H9 (cell line): ENCODE measurements at regions not wholly inside any gene's neighbourhood (a gene's known extent, or its start where the extent isn't known, plus 50 kb on each side); places are given as distances from the start of the nearest gene placed in this dataset.

Experiments
- DNase-seq: peaks from one replicate; pipeline ENCODE4 v3.0.0-alpha.2; 2017
- H2AFZ ChIP-seq: one replicate; pipeline ENCODE4 v1.6.1; 2013; ENCODE audit warnings: mild to moderate bottlenecking, low read length, control low read depth, moderate library complexity
- H2AK5ac ChIP-seq: 2 replicates; pipeline ENCODE4 v1.6.1; 2013; ENCODE audit warnings: low read length, control low read depth, mixed read lengths; ENCODE audit not compliant: insufficient read length
- H2BK120ac ChIP-seq: one replicate; pipeline ENCODE4 v1.6.1; 2013; ENCODE audit warnings: low read depth, mild to moderate bottlenecking, low read length, control low read depth, inconsistent platforms; ENCODE audit not compliant: poor library complexity, severe bottlenecking
- H2BK12ac ChIP-seq: 2 replicates; pipeline ENCODE4 v1.6.1; 2013; ENCODE audit warnings: low read length, control low read depth, mixed read lengths, low read depth; ENCODE audit not compliant: insufficient read length
- H2BK15ac ChIP-seq: 2 replicates; pipeline ENCODE4 v1.6.1; 2013; ENCODE audit warnings: low read depth, low read length, control low read depth
- H2BK20ac ChIP-seq: one replicate; pipeline ENCODE4 v1.6.1; 2013; ENCODE audit warnings: low read depth, mild to moderate bottlenecking, low read length, control low read depth, inconsistent platforms; ENCODE audit not compliant: poor library complexity, severe bottlenecking
- H2BK5ac ChIP-seq: 2 replicates; pipeline ENCODE4 v1.6.1; 2013; ENCODE audit warnings: low read length, control low read depth, mixed read lengths; ENCODE audit not compliant: insufficient read length
- H3K14ac ChIP-seq: 2 replicates; pipeline ENCODE4 v1.6.1; 2013; ENCODE audit warnings: low read length, control low read depth; ENCODE audit not compliant: insufficient read depth
- H3K18ac ChIP-seq: 2 replicates; pipeline ENCODE4 v1.6.1; 2013; ENCODE audit warnings: low read depth, mild to moderate bottlenecking, mixed read lengths, low read length, control low read depth; ENCODE audit not compliant: insufficient read length
- H3K23ac ChIP-seq: 2 replicates; pipeline ENCODE4 v1.6.1; 2013; ENCODE audit warnings: low read length, control low read depth, mixed read lengths, low read depth; ENCODE audit not compliant: insufficient read length
- H3K23me2 ChIP-seq: 2 replicates; pipeline ENCODE4 v1.6.1; 2013; ENCODE audit warnings: low read depth, mild to moderate bottlenecking, mixed read lengths, low read length, control low read depth; ENCODE audit not compliant: insufficient read length, poor library complexity, severe bottlenecking
- H3K27ac ChIP-seq: 2 replicates; pipeline ENCODE4 v1.5.1; 2013; ENCODE audit warnings: low read length, control low read depth, mixed read lengths, low read depth; ENCODE audit not compliant: insufficient read length
- H3K27me3 ChIP-seq: 2 replicates; pipeline ENCODE4 v1.6.1; 2013; ENCODE audit warnings: low read length, control low read depth, inconsistent platforms; ENCODE audit not compliant: insufficient read depth
- H3K4ac ChIP-seq: 2 replicates; pipeline ENCODE4 v1.6.1; 2013; ENCODE audit warnings: low read depth, mild to moderate bottlenecking, control low read depth, inconsistent platforms, low read length, moderate library complexity
- H3K4me1 ChIP-seq: 2 replicates; pipeline ENCODE4 v1.6.1; 2013; ENCODE audit warnings: low read length, control low read depth, inconsistent platforms; ENCODE audit not compliant: insufficient read depth
- H3K4me2 ChIP-seq: 2 replicates; pipeline ENCODE4 v1.6.1; 2013; ENCODE audit warnings: low read length, control low read depth, mixed read lengths; ENCODE audit not compliant: insufficient read length, insufficient read depth
- H3K56ac ChIP-seq: 2 replicates; pipeline ENCODE4 v1.6.1; 2013; ENCODE audit warnings: low read depth, mild to moderate bottlenecking, mixed read lengths, low read length, control low read depth; ENCODE audit not compliant: insufficient read length
- H3K79me1 ChIP-seq: 2 replicates; pipeline ENCODE4 v1.6.1; 2013; ENCODE audit warnings: low read depth, mild to moderate bottlenecking, moderate library complexity, low read length, control low read depth, inconsistent platforms; ENCODE audit not compliant: insufficient read depth, poor library complexity, severe bottlenecking
- H3K79me2 ChIP-seq: 2 replicates; pipeline ENCODE4 v1.6.1; 2013; ENCODE audit warnings: low read length, control low read depth, inconsistent platforms; ENCODE audit not compliant: insufficient read depth
- H3K9ac ChIP-seq: 2 replicates; pipeline ENCODE4 v1.6.1; 2013; ENCODE audit warnings: low read length, control low read depth, mixed read lengths; ENCODE audit not compliant: insufficient read length; ENCODE audit errors: extremely low read depth
- H3K9me3 ChIP-seq: one replicate; pipeline ENCODE4 v1.6.1; 2013; ENCODE audit warnings: low read depth, low read length, inconsistent platforms; ENCODE audit not compliant: control insufficient read depth
- H3T11ph ChIP-seq: one replicate; pipeline ENCODE4 v1.6.1; 2013; ENCODE audit warnings: mild to moderate bottlenecking, low read length, control low read depth, inconsistent platforms
- H4K20me1 ChIP-seq: one replicate; pipeline ENCODE4 v1.6.1; 2013; ENCODE audit not compliant: control insufficient read depth, insufficient read length, insufficient read depth
- H4K5ac ChIP-seq: 2 replicates; pipeline ENCODE4 v1.6.1; 2013; ENCODE audit warnings: low read depth, mild to moderate bottlenecking, mixed read lengths, low read length, control low read depth; ENCODE audit not compliant: insufficient read length
- H4K8ac ChIP-seq: replicated peaks from 2 replicates; pipeline ENCODE4 v1.6.1; 2013; ENCODE audit warnings: low read length, control low read depth, mixed read lengths, low read depth; ENCODE audit not compliant: insufficient read length
- H4K91ac ChIP-seq: 2 replicates; pipeline ENCODE4 v1.6.1; 2013; ENCODE audit warnings: low read depth, mild to moderate bottlenecking, moderate library complexity, mixed read lengths, low read length, control low read depth; ENCODE audit not compliant: insufficient read length
- H3K27ac Mint-ChIP-seq, 3 experiments: 2 replicates in 2 of 3; 3 replicates in 1 of 3; pipeline ENCODE4 v1.8.0; 2020 to 2021; ENCODE audit warnings: mixed read lengths in 3 of 3, mild to moderate bottlenecking in 1 of 3, moderate library complexity in 1 of 3
- H3K27me3 Mint-ChIP-seq: 2 replicates; pipeline ENCODE4 v1.8.0; 2021; ENCODE audit warnings: low read depth, mild to moderate bottlenecking, moderate library complexity, mixed read lengths
- H3K36me3 Mint-ChIP-seq, 3 experiments: 2 replicates in 2 of 3; 3 replicates in 1 of 3; pipeline ENCODE4 v1.8.0; 2020 to 2021; ENCODE audit warnings: low read depth in 3 of 3, mixed read lengths in 3 of 3; ENCODE audit not compliant: insufficient read depth in 1 of 3
- H3K4me1 Mint-ChIP-seq, 2 experiments: 2 replicates each; pipeline ENCODE4 v1.8.0; 2020; ENCODE audit warnings: mixed read lengths in 2 of 2
- H3K4me3 Mint-ChIP-seq, 2 experiments: 2 replicates in 1 of 2; 3 replicates in 1 of 2; pipeline ENCODE4 v1.8.0; 2020 to 2021; ENCODE audit warnings: mild to moderate bottlenecking in 2 of 2, mixed read lengths in 2 of 2, moderate library complexity in 1 of 2
- H3K9me3 Mint-ChIP-seq, 2 experiments: 2 replicates in 1 of 2; 3 replicates in 1 of 2; pipeline ENCODE4 v1.8.0; 2020; ENCODE audit warnings: mild to moderate bottlenecking in 2 of 2, mixed read lengths in 2 of 2, moderate library complexity in 1 of 2
- WGBS: extraction: QIAGEN DNeasy Blood & Tissue Kit; methylation state at CpG from one replicate; pipeline ENCODE4 v1.1.7; 2013; ENCODE audit warnings: missing lambda C conversion rate, low lambda C conversion rate, mixed read lengths; ENCODE audit not compliant: insufficient read length; ENCODE audit errors: extremely low coverage; 5-methylcytosine and 5-hydroxymethylcytosine counted together
- TF ChIP-seq, protein P1 (sequence below): fragments of 200-600 bp; sonication (generic); conservative IDR thresholded peaks from 3 replicates; pipeline ENCODE4 v1.8.0; 2021; ENCODE audit warnings: antibody characterized with exemption, mild to moderate bottlenecking

DNA sequence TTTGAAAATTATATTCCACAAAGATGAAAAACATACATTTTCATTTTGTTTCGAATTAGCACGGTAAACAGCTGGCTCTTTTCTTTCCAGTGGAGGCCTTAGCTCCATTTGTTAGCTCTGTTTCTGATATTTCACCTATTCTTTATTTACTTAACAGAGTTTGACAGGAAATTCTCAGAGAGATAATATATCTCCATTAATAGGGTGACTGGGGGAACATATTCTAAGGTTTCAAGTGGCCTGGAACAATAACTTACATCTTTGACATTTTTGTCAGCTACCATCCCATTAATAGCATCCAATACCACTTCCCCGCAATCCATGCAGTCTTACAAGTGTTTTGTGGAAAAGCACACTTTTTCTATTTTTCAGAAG is 577.6 kb upstream of the MDFIC2 start:
- H3K27ac Mint-ChIP-seq: no peak overlapping the region
- H3K4ac ChIP-seq: no peak overlapping the region
- no peak overlapping the region for H3K18ac ChIP-seq
- no peak overlapping the region for H3K4me3 Mint-ChIP-seq
- no peak overlapping the region for H4K5ac ChIP-seq
- H3K27ac ChIP-seq: no peak overlapping the region
- H3K27me3 ChIP-seq: no peaks in the 10 kb centered on the region
- H2BK5ac ChIP-seq: no peak overlapping the region
- no peaks in the 10 kb centered on the region for H3K4me1 Mint-ChIP-seq
- no peaks in the 10 kb centered on the region for H3K36me3 Mint-ChIP-seq
- H4K20me1 ChIP-seq: no peaks in the 10 kb centered on the region
- H3K23ac ChIP-seq: no peak overlapping the region
- H3K56ac ChIP-seq: no peak overlapping the region
- TF ChIP-seq, protein P1, sequence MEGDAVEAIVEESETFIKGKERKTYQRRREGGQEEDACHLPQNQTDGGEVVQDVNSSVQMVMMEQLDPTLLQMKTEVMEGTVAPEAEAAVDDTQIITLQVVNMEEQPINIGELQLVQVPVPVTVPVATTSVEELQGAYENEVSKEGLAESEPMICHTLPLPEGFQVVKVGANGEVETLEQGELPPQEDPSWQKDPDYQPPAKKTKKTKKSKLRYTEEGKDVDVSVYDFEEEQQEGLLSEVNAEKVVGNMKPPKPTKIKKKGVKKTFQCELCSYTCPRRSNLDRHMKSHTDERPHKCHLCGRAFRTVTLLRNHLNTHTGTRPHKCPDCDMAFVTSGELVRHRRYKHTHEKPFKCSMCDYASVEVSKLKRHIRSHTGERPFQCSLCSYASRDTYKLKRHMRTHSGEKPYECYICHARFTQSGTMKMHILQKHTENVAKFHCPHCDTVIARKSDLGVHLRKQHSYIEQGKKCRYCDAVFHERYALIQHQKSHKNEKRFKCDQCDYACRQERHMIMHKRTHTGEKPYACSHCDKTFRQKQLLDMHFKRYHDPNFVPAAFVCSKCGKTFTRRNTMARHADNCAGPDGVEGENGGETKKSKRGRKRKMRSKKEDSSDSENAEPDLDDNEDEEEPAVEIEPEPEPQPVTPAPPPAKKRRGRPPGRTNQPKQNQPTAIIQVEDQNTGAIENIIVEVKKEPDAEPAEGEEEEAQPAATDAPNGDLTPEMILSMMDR: no peak
- H3K9ac ChIP-seq: no peak overlapping the region
- H3K79me2 ChIP-seq: no peaks in the 10 kb centered on the region
- no peaks in the 10 kb centered on the region for H3K9me3 Mint-ChIP-seq
- H3K14ac ChIP-seq: no peak overlapping the region
- H3K9me3 ChIP-seq: no peaks in the 10 kb centered on the region
- H4K8ac ChIP-seq: no peak overlapping the region
- no peaks in the 10 kb centered on the region for H3K79me1 ChIP-seq
- DNase-seq: no peak
- no peak overlapping the region for H3K4me2 ChIP-seq
- H2BK15ac ChIP-seq: no peak overlapping the region
- no peak overlapping the region for H2AK5ac ChIP-seq
- no peak overlapping the region for H2AFZ ChIP-seq
- no peak overlapping the region for H2BK12ac ChIP-seq
- no CpG with 5 or more reads among the region's 3 CpGs for WGBS
- H3T11ph ChIP-seq: no peak overlapping the region
- H2BK20ac ChIP-seq: no peak overlapping the region
- H3K4me1 ChIP-seq: no peaks in the 10 kb centered on the region
- no peaks in the 10 kb centered on the region for H3K27me3 Mint-ChIP-seq
- H3K23me2 ChIP-seq: no peaks in the 10 kb centered on the region
- no peak overlapping the region for H2BK120ac ChIP-seq
- H4K91ac ChIP-seq: no peak overlapping the region
